WTC11 (cell line): ENCODE measurements at regions not wholly inside any gene's neighbourhood (a gene's known extent, or its start where the extent isn't known, plus 50 kb on each side); places are given as distances from the start of the nearest gene placed in this dataset.

Experiments used
- ATAC-seq: fragments of 200-7000 bp; cut with Tn5 transposase; 2 replicates; pipeline ENCODE4 v1.10.0; 2021; ENCODE audit warnings: mild to moderate bottlenecking, moderate library complexity
- CTCF ChIA-PET: fragments of 300-600 bp; sonication (Branson Sonifier 250); formaldehyde crosslinking; loops from one replicate; lab custom pipeline; 2021; ENCODE audit warnings: antibody characterized with exemption; lab: Charles Lee
- POLR2A ChIA-PET: fragments of 350-600 bp; sonication (Branson Sonifier 250); formaldehyde crosslinking; loops from one replicate; lab custom pipeline; 2021; ENCODE audit warnings: antibody characterized with exemption; lab: Charles Lee
- DNase-seq: peaks from one replicate; pipeline ENCODE4 v3.0.0; 2021; ENCODE audit warnings: low spot score
- H3K27ac Mint-ChIP-seq: 2 replicates; pipeline ENCODE4 v1.8.0; 2021; ENCODE audit warnings: mixed read lengths
- H3K27me3 Mint-ChIP-seq: 2 replicates; pipeline ENCODE4 v1.8.0; 2021; ENCODE audit warnings: low read depth, mild to moderate bottlenecking, moderate library complexity, mixed read lengths
- H3K36me3 Mint-ChIP-seq: 2 replicates; pipeline ENCODE4 v1.8.0; 2021; ENCODE audit warnings: mixed read lengths
- H3K4me1 Mint-ChIP-seq: 2 replicates; pipeline ENCODE4 v1.8.0; 2022; ENCODE audit warnings: mixed read lengths
- H3K4me3 Mint-ChIP-seq: 2 replicates; pipeline ENCODE4 v1.8.0; 2021; ENCODE audit warnings: mild to moderate bottlenecking, moderate library complexity, mixed read lengths
- H3K9me3 Mint-ChIP-seq: 2 replicates; pipeline ENCODE4 v1.8.0; 2021; ENCODE audit warnings: mixed read lengths
- E2F1 ChIP-seq: sonication (generic); formaldehyde crosslinking; IDR thresholded peaks from 2 replicates; pipeline ENCODE4 v1.8.0; 2022; ENCODE audit warnings: mild to moderate bottlenecking, missing genetic modification reagents
- ELF4 ChIP-seq: sonication (generic); formaldehyde crosslinking; IDR thresholded peaks from 2 replicates; pipeline ENCODE4 v1.8.1; 2022; ENCODE audit warnings: low read depth, mild to moderate bottlenecking, moderate library complexity, missing genetic modification reagents
- ETV6 ChIP-seq: sonication (generic); formaldehyde crosslinking; IDR thresholded peaks from 2 replicates; pipeline ENCODE4 v1.8.1; 2022; ENCODE audit warnings: mild to moderate bottlenecking, missing genetic modification reagents
- FOXK1 ChIP-seq: sonication (generic); formaldehyde crosslinking; IDR thresholded peaks from 2 replicates; pipeline ENCODE4 v1.8.0; 2022; ENCODE audit warnings: mild to moderate bottlenecking, moderate library complexity, missing genetic modification reagents
- GRHL2 ChIP-seq: fragments of 250-450 bp; sonication (Bioruptor Pico); IDR thresholded peaks from 2 replicates; pipeline ENCODE4 v1.8.0; 2022; ENCODE audit warnings: mild to moderate bottlenecking, moderate library complexity; ENCODE audit not compliant: insufficient replicate concordance, severe bottlenecking
- HMGXB4 ChIP-seq: sonication (generic); formaldehyde crosslinking; IDR thresholded peaks from 2 replicates; pipeline ENCODE4 v1.8.1; 2023; ENCODE audit warnings: mild to moderate bottlenecking, moderate library complexity, missing genetic modification reagents
- IRF2 ChIP-seq: sonication (generic); formaldehyde crosslinking; IDR thresholded peaks from 2 replicates; pipeline ENCODE4 v1.8.0; 2022; ENCODE audit warnings: low read depth, missing genetic modification reagents, borderline replicate concordance
- KAT7 ChIP-seq: sonication (generic); formaldehyde crosslinking; IDR thresholded peaks from 2 replicates; pipeline ENCODE4 v1.8.1; 2023; ENCODE audit warnings: missing genetic modification reagents, mild to moderate bottlenecking, borderline replicate concordance
- MLX ChIP-seq: sonication (generic); formaldehyde crosslinking; IDR thresholded peaks from 2 replicates; pipeline ENCODE4 v1.8.1; 2023; ENCODE audit warnings: mild to moderate bottlenecking, missing genetic modification reagents, moderate library complexity
- MXD4 ChIP-seq: fragments of 250-450 bp; sonication (Bioruptor Pico); IDR thresholded peaks from 2 replicates; pipeline ENCODE4 v1.8.0; 2021; ENCODE audit warnings: mild to moderate bottlenecking, moderate library complexity, borderline replicate concordance
- NFYB ChIP-seq: sonication (generic); formaldehyde crosslinking; conservative IDR thresholded peaks from 2 replicates; pipeline ENCODE4 v1.8.0; 2022; ENCODE audit warnings: low read depth, missing genetic modification reagents
- NR1H2 ChIP-seq: sonication (generic); formaldehyde crosslinking; IDR thresholded peaks from 2 replicates; pipeline ENCODE4 v1.9.0; 2021; ENCODE audit warnings: mild to moderate bottlenecking, moderate library complexity, missing genetic modification reagents
- RORB ChIP-seq: fragments of 250-450 bp; sonication (Bioruptor Pico); IDR thresholded peaks from 2 replicates; pipeline ENCODE4 v1.9.0; 2021; ENCODE audit warnings: mild to moderate bottlenecking
- STAT6 ChIP-seq: sonication (generic); formaldehyde crosslinking; conservative IDR thresholded peaks from 2 replicates; pipeline ENCODE4 v1.8.1; 2023; ENCODE audit warnings: mild to moderate bottlenecking, low read depth, missing genetic modification reagents, moderate library complexity
- TCF7 ChIP-seq: sonication (generic); formaldehyde crosslinking; IDR thresholded peaks from 2 replicates; pipeline ENCODE4 v1.8.0; 2022; ENCODE audit warnings: mild to moderate bottlenecking, low read depth, missing genetic modification reagents, moderate library complexity
- ZNF263 ChIP-seq: sonication (generic); formaldehyde crosslinking; IDR thresholded peaks from 2 replicates; pipeline ENCODE4 v1.8.1; 2022; ENCODE audit warnings: low read depth, mild to moderate bottlenecking, moderate library complexity, missing genetic modification reagents
- ZNF317 ChIP-seq: sonication (generic); formaldehyde crosslinking; IDR thresholded peaks from 2 replicates; pipeline ENCODE4 v1.8.1; 2023; ENCODE audit warnings: low read depth, mild to moderate bottlenecking, moderate library complexity, missing genetic modification reagents, borderline replicate concordance

GRCh38 chr1:96416111-96416595, 305.4 kb upstream of the PTBP2 start:
- CTCF ChIA-PET, result no interaction called here
- POLR2A ChIA-PET, result no interaction called here
- Mint-ChIP-seq H3K9me3 (no peaks in the 10 kb centered on the region), H3K27ac (no peak overlapping the region), H3K4me3 (no peak overlapping the region), H3K27me3 (no peaks in the 10 kb centered on the region), H3K36me3 (no peaks in the 10 kb centered on the region), H3K4me1 (no peaks in the 10 kb centered on the region)
- DNase-seq (no peak), ATAC-seq (no peak)
- TF ChIP-seq MXD4 (CRISPR knock-in tag) (no peak), FOXK1 (no peak), ZNF263 (CRISPR knock-in tag) (no peak), ETV6 (CRISPR knock-in tag) (no peak), E2F1 (no peak), ZNF317 (no peak), TCF7 (CRISPR knock-in tag) (no peak), RORB (CRISPR knock-in tag) (no peak), NR1H2 (CRISPR knock-in tag) (no peak), KAT7 (CRISPR knock-in tag) (no peak), MLX (no peak), GRHL2 (CRISPR knock-in tag) (no peak)

GRCh38 chr1:96416701-96417444, 304.7 kb upstream of the PTBP2 start:
- ChIA-PET POLR2A (no interaction called here), CTCF (no interaction called here)
- no peak for DNase-seq
- no peak overlapping the region for H3K27ac Mint-ChIP-seq
- no peak for TF ChIP-seq ELF4 (CRISPR knock-in tag)
- TF ChIP-seq NFYB (CRISPR knock-in tag), result no peak
- TF ChIP-seq HMGXB4 (CRISPR knock-in tag), result no peak
- TF ChIP-seq IRF2, result no peak
- TF ChIP-seq STAT6 (CRISPR knock-in tag), result no peak
- no peaks in the 10 kb centered on the region for H3K27me3 Mint-ChIP-seq
- no peaks in the 10 kb centered on the region for H3K4me1 Mint-ChIP-seq
- ATAC-seq, result no peak
- H3K36me3 Mint-ChIP-seq, result no peaks in the 10 kb centered on the region
- H3K9me3 Mint-ChIP-seq, result no peaks in the 10 kb centered on the region
- no peak overlapping the region for H3K4me3 Mint-ChIP-seq
